ENCODE measurements at regions not wholly inside any gene's neighbourhood (a gene's known extent, or its start where the extent isn't known, plus 50 kb on each side); places are given as distances from the start of the nearest gene placed in this dataset.

- TF ChIP-seq SUZ12 (IDR thresholded peaks at IDR 0.05; ENCODE audit: extremely low read depth, insufficient read depth, insufficient read length) (no peak), YY1 (IDR thresholded peaks at IDR 0.05; ENCODE audit: insufficient read depth, insufficient read length) (no peak), ZNF274 (IDR thresholded peaks at IDR 0.05; ENCODE audit: low read depth, low read length) (no peak)
- H3K9me3 ChIP-seq (ENCODE audit: insufficient read depth, low read length): no peaks in the 10 kb centered on the region
- DNase-seq (ENCODE audit: low read depth, low spot score): no peak
- no peak overlapping the region for H3K9ac ChIP-seq (ENCODE audit: insufficient read length, low read depth)
- no peaks in the 10 kb centered on the region for H3K27me3 ChIP-seq (ENCODE audit: insufficient read depth, insufficient read length)
- H3K4me3 ChIP-seq (ENCODE audit: insufficient read length, low read depth): no peak overlapping the region
- no peaks in the 10 kb centered on the region for H3K36me3 ChIP-seq (ENCODE audit: insufficient read depth, insufficient read length, low read length)
- no peaks in the 10 kb centered on the region for H3K4me1 ChIP-seq (ENCODE audit: insufficient read depth, insufficient read length)
These were observed 376.5 kb downstream of the KLF12 start for GRCh38 chr13:73757481-73758233.

- no peaks in the 10 kb centered on the region for H3K36me3 ChIP-seq (ENCODE audit: insufficient read depth, insufficient read length, low read length)
These were observed 379.4 kb downstream of the KLF12 start for GRCh38 chr13:73754727-73755292.

GRCh38 chr13:73754241-73754640, 380.0 kb downstream of the KLF12 start:
- TF ChIP-seq ZNF274 (IDR thresholded peaks at IDR 0.05; ENCODE audit: low read depth, low read length) (no peak), SUZ12 (IDR thresholded peaks at IDR 0.05; ENCODE audit: extremely low read depth, insufficient read depth, insufficient read length) (no peak), YY1 (IDR thresholded peaks at IDR 0.05; ENCODE audit: insufficient read depth, insufficient read length) (no peak)
- Histone ChIP-seq H3K4me1 (ENCODE audit: insufficient read depth, insufficient read length) (no peaks in the 10 kb centered on the region), H3K27me3 (ENCODE audit: insufficient read depth, insufficient read length) (no peaks in the 10 kb centered on the region), H3K9ac (ENCODE audit: insufficient read length, low read depth) (no peak overlapping the region), H3K36me3 (ENCODE audit: insufficient read depth, insufficient read length, low read length) (no peaks in the 10 kb centered on the region), H3K4me3 (ENCODE audit: insufficient read length, low read depth) (no peak overlapping the region), H3K9me3 (ENCODE audit: insufficient read depth, low read length) (no peaks in the 10 kb centered on the region)
- no peak for DNase-seq (ENCODE audit: low read depth, low spot score)

More at GRCh38 chr13:73754727-73755292, 379.4 kb downstream of the KLF12 start:
- Histone ChIP-seq H3K4me3 (ENCODE audit: insufficient read length, low read depth) (no peak overlapping the region), H3K4me1 (ENCODE audit: insufficient read depth, insufficient read length) (no peaks in the 10 kb centered on the region), H3K9ac (ENCODE audit: insufficient read length, low read depth) (no peak overlapping the region), H3K9me3 (ENCODE audit: insufficient read depth, low read length) (no peaks in the 10 kb centered on the region), H3K27me3 (ENCODE audit: insufficient read depth, insufficient read length) (no peaks in the 10 kb centered on the region)
- DNase-seq (ENCODE audit: low read depth, low spot score): peak; percentile 28
- no peak for TF ChIP-seq ZNF274 (IDR thresholded peaks at IDR 0.05; ENCODE audit: low read depth, low read length)
- no peak for TF ChIP-seq YY1 (IDR thresholded peaks at IDR 0.05; ENCODE audit: insufficient read depth, insufficient read length)
- no peak for TF ChIP-seq SUZ12 (IDR thresholded peaks at IDR 0.05; ENCODE audit: extremely low read depth, insufficient read depth, insufficient read length)

- Histone ChIP-seq H3K36me3 (ENCODE audit: insufficient read depth, insufficient read length, low read length) (no peaks in the 10 kb centered on the region), H3K4me3 (ENCODE audit: insufficient read length, low read depth) (no peak overlapping the region), H3K27me3 (ENCODE audit: insufficient read depth, insufficient read length) (no peaks in the 10 kb centered on the region), H3K9ac (ENCODE audit: insufficient read length, low read depth) (no peak overlapping the region), H3K4me1 (ENCODE audit: insufficient read depth, insufficient read length) (no peaks in the 10 kb centered on the region), H3K9me3 (ENCODE audit: insufficient read depth, low read length) (no peaks in the 10 kb centered on the region; the same call in 1 of the 2 replicates)
- TF ChIP-seq YY1 (IDR thresholded peaks at IDR 0.05; ENCODE audit: insufficient read depth, insufficient read length) (no peak), SUZ12 (IDR thresholded peaks at IDR 0.05; ENCODE audit: extremely low read depth, insufficient read depth, insufficient read length) (no peak), ZNF274 (IDR thresholded peaks at IDR 0.05; ENCODE audit: low read depth, low read length) (no peak)
- no peak for DNase-seq (ENCODE audit: low read depth, low spot score)
These were observed 382.9 kb downstream of the KLF12 start for GRCh38 chr13:73751290-73751689.

GRCh38 chr13:73748404-73748803, 385.8 kb downstream of the KLF12 start:
- no peaks in the 10 kb centered on the region for H3K36me3 ChIP-seq (ENCODE audit: insufficient read depth, insufficient read length, low read length)
- H3K9me3 ChIP-seq (ENCODE audit: insufficient read depth, low read length): no peaks in the 10 kb centered on the region; the same call in 1 of the 2 replicates
- no peak for TF ChIP-seq SUZ12 (IDR thresholded peaks at IDR 0.05; ENCODE audit: extremely low read depth, insufficient read depth, insufficient read length)
- no peak for TF ChIP-seq YY1 (IDR thresholded peaks at IDR 0.05; ENCODE audit: insufficient read depth, insufficient read length)
- TF ChIP-seq ZNF274 (IDR thresholded peaks at IDR 0.05; ENCODE audit: low read depth, low read length): no peak

GRCh38 chr13:73745190-73745589, 389.0 kb downstream of the KLF12 start:
- no peak for TF ChIP-seq YY1 (IDR thresholded peaks at IDR 0.05; ENCODE audit: insufficient read depth, insufficient read length)
- TF ChIP-seq SUZ12 (IDR thresholded peaks at IDR 0.05; ENCODE audit: extremely low read depth, insufficient read depth, insufficient read length): no peak
- no peak for TF ChIP-seq ZNF274 (IDR thresholded peaks at IDR 0.05; ENCODE audit: low read depth, low read length)
- H3K9ac ChIP-seq (ENCODE audit: insufficient read length, low read depth): no peak overlapping the region
- no peaks in the 10 kb centered on the region for H3K4me1 ChIP-seq (ENCODE audit: insufficient read depth, insufficient read length)
- no peaks in the 10 kb centered on the region for H3K27me3 ChIP-seq (ENCODE audit: insufficient read depth, insufficient read length)
- no peak for DNase-seq (ENCODE audit: low read depth, low spot score)
- H3K9me3 ChIP-seq (ENCODE audit: insufficient read depth, low read length): no peaks in the 10 kb centered on the region; the same call in 1 of the 2 replicates
- H3K4me3 ChIP-seq (ENCODE audit: insufficient read length, low read depth): no peak overlapping the region
- H3K36me3 ChIP-seq (ENCODE audit: insufficient read depth, insufficient read length, low read length): no peaks in the 10 kb centered on the region

More at GRCh38 chr13:73748404-73748803, 385.8 kb downstream of the KLF12 start:
- no peak for DNase-seq (ENCODE audit: low read depth, low spot score)
- H3K27me3 ChIP-seq (ENCODE audit: insufficient read depth, insufficient read length): no peaks in the 10 kb centered on the region
- no peaks in the 10 kb centered on the region for H3K4me1 ChIP-seq (ENCODE audit: insufficient read depth, insufficient read length)
- H3K4me3 ChIP-seq (ENCODE audit: insufficient read length, low read depth): no peak overlapping the region
- no peak overlapping the region for H3K9ac ChIP-seq (ENCODE audit: insufficient read length, low read depth)

GRCh38 chr13:73742982-73743381, 391.2 kb downstream of the KLF12 start:
- no peak for DNase-seq (ENCODE audit: low read depth, low spot score)
- Histone ChIP-seq H3K27me3 (ENCODE audit: insufficient read depth, insufficient read length) (no peaks in the 10 kb centered on the region), H3K9ac (ENCODE audit: insufficient read length, low read depth) (no peak overlapping the region), H3K9me3 (ENCODE audit: insufficient read depth, low read length) (no peaks in the 10 kb centered on the region), H3K4me3 (ENCODE audit: insufficient read length, low read depth) (no peak overlapping the region), H3K36me3 (ENCODE audit: insufficient read depth, insufficient read length, low read length) (no peaks in the 10 kb centered on the region), H3K4me1 (ENCODE audit: insufficient read depth, insufficient read length) (no peaks in the 10 kb centered on the region)
- TF ChIP-seq YY1 (IDR thresholded peaks at IDR 0.05; ENCODE audit: insufficient read depth, insufficient read length) (no peak), ZNF274 (IDR thresholded peaks at IDR 0.05; ENCODE audit: low read depth, low read length) (no peak), SUZ12 (IDR thresholded peaks at IDR 0.05; ENCODE audit: extremely low read depth, insufficient read depth, insufficient read length) (no peak)
